Keratinocyte (primary cell): ENCODE measurements at regions not wholly inside any gene's neighbourhood (a gene's known extent, or its start where the extent isn't known, plus 50 kb on each side); places are given as distances from the start of the nearest gene placed in this dataset.

Experiments used
- CTCF ChIP-seq, 3 experiments: IDR thresholded peaks in 1 of 3; conservative IDR thresholded peaks in 1 of 3; optimal IDR thresholded peaks in 1 of 3; 2 replicates in 2 of 3; 3 replicates in 1 of 3; pipeline versions ENCODE3 to v1.5.1; 2011; ENCODE audit warnings: low read length in 3 of 3, mild to moderate bottlenecking in 3 of 3, moderate library complexity in 2 of 3, control low read depth in 1 of 3, inconsistent platforms in 1 of 3; ENCODE audit not compliant: insufficient read depth in 2 of 3; ENCODE audit errors: extremely low read depth in 1 of 3
- EZH2 ChIP-seq: IDR thresholded peaks from one replicate; pipeline ENCODE4 v1.6.1; 2012; ENCODE audit warnings: inconsistent platforms, mild to moderate bottlenecking, low read length, moderate library complexity

DNA sequence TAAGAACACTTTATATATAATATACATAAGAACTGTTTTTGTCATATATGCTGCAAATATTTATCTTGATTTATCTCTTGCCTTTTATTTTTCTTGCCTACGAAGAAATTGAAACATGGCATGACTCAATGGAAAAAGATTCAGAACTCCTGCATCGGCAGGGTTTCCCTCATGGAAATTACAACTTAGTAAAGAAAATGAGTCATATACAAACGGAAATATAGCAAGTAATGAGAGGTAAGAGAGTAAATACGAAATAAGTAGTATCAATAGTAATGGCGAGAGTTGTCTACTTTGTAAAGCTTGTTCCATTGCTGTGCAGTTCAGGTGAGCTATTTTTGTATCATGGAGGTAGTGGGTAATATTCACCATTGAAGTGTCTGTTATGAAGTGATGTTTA is 350.4 kb downstream of the DDX10 start:
- TF ChIP-seq CTCF (optimal IDR thresholded peaks at IDR 0.05 in 1 of 3, IDR thresholded peaks at IDR 0.05 in 1 of 3, conservative IDR thresholded peaks at IDR 0.05 in 1 of 3; ENCODE audit: extremely low read depth in 1 of 3, insufficient read depth in 2 of 3, low read length in 3 of 3) (no peak), EZH2 (no peak)
